SK-MEL-5 (cell line): ENCODE measurements at regions not wholly inside any gene's neighbourhood (a gene's known extent, or its start where the extent isn't known, plus 50 kb on each side); places are given as distances from the start of the nearest gene placed in this dataset.

Source experiments
- DNase-seq: peaks from one replicate; pipeline ENCODE4 v3.0.0-alpha.2; 2016; ENCODE audit warnings: low read depth, low spot score
- in situ Hi-C: cut with HindIII; loops from 2 replicates; pipeline ENCODE4 v1.10.0; 2016; ENCODE audit warnings: low sequenced_read_pairs, high pct_unique_total_duplicates, low pct_unique_long_range_greater_than_20kb

DNA sequence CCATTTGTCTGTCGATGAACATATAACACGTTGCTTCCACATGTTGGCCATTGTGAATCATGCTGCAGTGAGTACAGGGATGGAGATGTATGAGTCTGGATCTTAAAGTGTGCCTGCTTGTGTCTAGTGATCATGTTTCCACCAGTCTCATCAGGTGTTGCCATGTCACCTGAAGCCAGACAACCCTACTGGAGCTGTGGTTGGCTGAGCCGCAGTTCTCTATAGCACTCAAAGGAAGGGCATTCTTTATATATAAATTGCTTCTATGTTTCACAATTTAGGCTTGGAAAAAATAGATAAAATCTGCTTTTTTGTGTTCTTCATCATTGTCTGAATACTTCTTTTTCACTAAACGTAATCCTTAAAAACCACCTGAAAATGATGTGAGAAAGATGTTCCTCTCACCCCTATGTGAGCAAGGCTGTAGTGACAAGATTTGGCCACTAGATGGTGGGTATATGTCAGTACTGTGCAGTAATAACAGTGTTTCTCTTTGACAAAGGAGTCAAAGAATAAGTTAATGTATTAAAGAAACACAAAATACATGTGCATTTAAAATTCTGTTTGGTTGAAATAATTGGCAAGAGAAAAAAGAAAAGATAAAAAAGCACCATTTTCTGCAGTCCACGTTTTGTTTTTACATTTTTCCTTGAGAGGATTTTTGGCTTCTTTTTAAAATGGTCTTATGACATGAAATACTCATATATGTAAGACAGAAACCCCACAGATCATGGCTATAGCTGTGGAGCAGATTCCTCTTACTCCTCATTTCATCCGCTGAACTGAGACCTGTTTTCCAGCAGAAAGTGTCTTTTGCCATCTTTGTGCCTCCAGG is 394.5 kb upstream of the DPPA4 start:
- DNase-seq, result peak; percentile 70
- in situ Hi-C loops, result no loop called here

DNA sequence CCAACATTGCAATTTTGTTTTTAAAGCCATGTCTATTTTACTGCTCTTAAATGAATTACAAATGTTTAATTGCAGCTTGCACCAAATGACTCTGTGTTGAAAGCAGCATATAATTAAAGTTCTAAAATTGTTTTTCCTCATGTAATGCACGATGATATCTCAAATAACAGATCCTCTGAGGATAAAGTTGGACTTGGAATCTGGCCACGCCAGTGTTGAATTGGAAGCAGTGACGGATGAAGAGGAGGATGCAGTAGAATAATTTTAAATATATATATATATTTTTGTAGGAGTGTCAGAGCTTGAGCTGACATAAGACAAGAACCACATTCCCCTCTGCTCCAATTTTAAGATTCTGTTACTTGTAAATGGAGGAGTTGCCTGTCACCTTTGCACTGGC is 406.6 kb upstream of the DPPA4 start:
- in situ Hi-C loops, result no loop called here

DNA sequence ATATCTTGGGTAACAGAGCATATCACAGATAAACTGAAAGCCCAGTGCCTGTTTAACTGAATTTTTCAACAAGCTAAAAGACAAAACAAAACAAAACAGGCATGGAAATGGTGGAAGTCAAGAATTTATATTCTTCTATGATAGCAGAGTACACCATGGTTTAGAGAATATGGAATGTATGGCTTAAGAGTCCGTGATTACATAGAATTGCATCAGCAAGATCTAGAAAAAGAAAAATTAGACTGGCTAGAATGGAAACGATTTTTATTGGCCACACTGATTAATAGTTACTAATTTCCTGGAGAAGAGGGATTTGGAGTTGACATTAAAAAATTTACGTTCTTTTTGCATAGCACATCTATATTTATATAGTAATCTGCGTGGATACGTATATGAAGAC is 435.2 kb upstream of the DPPA4 start:
- DNase-seq, result no peak
- in situ Hi-C loops, result no loop called here

More for the DNA sequence above, 406.6 kb upstream of the DPPA4 start:
- no peak for DNase-seq

DNA sequence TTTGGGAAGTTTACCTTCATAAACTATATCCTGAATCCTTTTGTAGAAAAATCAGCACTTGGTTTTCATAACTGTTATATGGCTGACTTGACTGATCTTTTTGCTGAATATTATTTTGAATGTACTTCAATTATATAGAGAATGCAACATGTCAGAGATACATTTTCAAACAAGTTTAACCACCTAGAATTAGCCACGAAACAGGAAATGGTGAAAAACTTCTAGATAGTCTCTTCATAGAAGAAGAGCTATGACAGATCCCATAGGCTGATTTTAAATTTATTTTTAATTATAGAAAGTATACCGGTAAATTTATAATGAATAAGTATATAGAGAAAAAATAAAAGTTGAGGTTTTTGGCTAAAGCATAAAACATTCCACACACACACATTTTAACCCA is 436.8 kb upstream of the DPPA4 start:
- no peak for DNase-seq

DNA sequence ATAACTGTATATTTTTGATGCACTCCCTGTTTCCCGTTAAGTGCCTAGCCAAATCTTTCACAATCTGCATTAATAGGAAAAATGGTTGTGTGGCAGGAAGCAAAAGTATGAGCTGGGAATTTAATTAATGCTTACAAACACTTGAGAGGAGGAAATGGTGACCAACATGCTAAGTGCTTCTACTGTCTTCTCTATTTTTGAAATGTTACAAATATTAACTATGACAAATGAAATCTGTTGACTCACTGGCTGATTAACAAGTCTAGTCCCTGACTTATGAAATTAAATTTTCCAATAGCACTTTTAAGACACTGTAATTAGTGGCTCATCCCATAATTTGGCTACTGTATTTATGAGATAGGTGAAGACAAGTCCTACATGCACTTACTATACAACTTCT is 446.9 kb upstream of the DPPA4 start:
- in situ Hi-C loops, result no loop called here
- DNase-seq, result no peak

More for the DNA sequence above, 436.8 kb upstream of the DPPA4 start:
- in situ Hi-C loops, result no loop called here

DNA sequence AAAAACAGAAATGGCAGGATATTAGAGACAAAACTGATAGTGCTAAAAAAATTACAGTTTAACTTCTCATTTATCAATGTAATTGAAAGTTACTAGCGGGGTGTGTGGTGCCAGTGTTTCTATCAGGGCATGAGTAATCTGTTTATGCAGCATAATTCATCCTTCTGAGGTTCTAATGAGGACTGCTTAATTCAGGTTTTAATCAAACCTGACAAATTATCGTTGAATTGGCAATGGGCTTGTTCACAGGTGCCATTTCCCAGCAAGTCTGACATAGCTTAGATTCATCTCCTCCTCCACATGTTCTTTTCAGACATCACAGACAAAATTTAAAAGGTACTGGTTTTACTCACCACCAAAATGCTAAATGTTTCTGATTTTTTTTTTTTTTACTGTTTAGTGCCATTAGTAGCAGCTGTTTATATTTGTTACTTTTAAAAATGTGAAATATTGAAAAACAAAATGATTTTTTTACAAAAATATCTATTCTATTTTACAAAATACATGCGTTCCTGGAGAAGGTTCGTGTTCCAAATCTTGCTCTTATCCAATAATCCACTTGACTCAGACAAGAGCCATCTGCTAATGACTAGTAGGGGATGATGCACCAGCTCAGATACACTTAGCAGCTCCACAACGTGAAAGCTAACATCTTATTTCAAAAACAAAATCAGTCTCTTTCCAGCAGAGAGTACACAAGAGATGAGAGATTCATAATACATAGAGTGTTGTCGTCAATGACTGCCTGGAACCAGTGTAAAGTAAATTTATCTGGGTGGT is 447.7 kb upstream of the DPPA4 start:
- no peak for DNase-seq

DNA sequence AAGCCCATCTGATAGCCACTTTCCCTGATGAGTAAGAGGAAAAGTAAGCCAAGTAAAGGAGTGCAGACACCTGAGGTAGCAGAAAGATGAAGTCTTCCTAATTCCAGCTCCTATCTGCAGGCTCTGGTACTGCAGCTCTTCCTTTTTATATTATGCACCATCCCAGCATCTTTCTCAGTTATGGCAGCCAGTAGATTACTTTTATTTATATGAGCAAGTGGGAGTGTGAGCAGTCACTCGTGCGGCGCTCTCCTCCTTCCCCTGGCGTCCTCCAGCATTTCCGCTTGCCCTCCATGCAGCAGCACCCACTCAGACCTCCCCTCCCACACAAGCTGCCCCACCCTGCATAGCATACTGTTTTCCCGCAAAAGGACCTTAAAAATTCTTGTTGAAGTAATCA is 465.9 kb upstream of the DPPA4 start:
- in situ Hi-C loops, result no loop called here
- DNase-seq, result peak; percentile 35

More for the DNA sequence above, 447.7 kb upstream of the DPPA4 start:
- in situ Hi-C loops, result no loop called here

DNA sequence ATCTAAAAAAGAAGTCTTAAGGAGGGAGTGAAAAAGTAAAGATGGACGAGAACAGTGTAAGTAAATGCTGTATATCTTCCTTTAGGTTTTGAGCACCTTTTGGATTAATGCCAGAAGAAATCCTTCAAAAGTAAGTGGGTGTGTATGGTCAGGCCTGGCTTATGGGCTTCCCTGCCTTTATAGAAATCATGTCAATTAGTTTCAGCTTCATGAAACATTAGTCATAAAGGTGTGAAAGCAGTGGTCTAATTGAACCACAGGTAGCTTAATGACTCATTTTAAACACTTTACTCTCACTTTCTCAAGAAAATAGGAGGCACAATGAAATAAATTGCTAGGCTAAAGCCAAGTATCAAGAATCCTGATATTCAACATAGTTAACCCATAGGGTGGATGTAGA is 467.4 kb upstream of the DPPA4 start:
- DNase-seq, result no peak

DNA sequence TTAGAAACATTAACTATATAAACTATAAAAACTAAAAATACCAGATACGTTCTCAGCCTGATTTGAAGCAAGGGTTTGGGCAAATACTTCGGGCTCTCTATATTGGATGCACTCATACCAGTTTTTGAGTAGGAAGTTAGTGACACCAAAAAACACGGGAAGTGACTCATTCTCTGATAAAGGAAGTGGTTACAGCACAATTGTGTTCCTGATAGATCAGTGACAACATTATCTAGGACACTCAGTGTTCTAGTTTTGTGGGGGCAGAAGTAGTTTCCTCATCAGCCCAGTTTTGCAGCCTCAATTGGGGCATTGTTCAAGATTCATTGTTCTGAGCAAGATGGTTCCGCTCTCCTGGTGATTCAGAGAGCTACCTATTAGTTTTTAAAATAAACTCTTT is 469.6 kb upstream of the DPPA4 start:
- in situ Hi-C loops, result no loop called here
- peak; percentile 8 for DNase-seq

More for the DNA sequence above, 467.4 kb upstream of the DPPA4 start:
- in situ Hi-C loops, result no loop called here

DNA sequence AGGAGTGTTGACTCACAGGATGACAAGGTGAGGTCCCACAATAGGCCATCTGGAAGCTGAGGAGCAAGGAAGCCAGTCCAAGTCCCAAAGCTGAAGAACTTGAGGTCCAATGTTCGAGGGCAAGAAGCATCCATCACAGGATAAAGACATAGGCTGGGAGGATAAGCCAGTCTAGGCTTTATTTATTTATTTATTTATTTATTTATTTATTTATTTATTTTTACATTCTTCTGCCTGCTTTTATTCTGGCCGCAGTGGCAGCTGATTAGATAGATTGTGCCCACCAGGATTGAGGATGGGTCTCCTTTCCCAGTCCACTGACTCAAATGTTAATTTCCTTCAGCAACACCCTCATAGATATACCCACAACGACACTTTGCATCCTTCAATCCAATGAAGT is 472.2 kb upstream of the DPPA4 start:
- in situ Hi-C loops, result no loop called here
- no peak for DNase-seq

DNA sequence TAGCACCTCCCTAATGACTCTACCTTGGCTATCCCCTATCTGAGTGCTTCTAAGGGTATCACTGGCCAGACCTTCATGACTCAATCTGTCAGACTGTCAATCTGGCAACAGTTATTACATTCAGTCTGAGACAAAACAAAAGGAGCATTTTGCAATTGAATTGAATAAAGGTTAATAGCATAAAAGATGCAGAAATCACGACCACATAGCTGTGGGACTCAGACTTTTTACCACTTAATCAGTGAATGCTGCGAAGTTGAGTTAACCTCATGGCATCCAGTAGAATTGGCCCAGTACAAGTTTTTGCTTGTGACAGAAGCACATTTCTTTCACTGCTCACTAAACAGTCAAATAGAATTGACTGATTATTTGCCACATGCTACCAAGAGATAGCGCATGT is 480.7 kb upstream of the DPPA4 start:
- no peak for DNase-seq
- in situ Hi-C loops, result no loop called here

DNA sequence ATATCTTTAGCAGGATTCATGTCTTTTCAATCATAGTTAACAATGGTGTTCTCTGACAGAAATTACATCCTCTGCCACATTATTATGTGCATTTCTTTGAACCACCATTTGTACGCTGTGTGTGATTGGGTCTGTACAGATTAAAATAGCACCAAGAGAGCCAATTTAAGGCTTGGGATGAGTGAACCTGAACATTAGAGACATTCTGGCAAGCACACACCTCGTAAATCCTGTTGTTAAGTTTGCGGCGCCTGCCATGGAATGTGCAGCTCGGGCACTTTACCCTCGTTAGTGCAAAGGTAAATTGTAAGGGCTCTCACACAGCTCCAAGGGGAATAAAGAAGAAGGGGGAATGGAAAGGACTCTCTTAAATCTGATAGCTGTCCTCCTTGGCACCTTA is 482.4 kb upstream of the DPPA4 start:
- DNase-seq, result no peak
- in situ Hi-C loops, result no loop called here

DNA sequence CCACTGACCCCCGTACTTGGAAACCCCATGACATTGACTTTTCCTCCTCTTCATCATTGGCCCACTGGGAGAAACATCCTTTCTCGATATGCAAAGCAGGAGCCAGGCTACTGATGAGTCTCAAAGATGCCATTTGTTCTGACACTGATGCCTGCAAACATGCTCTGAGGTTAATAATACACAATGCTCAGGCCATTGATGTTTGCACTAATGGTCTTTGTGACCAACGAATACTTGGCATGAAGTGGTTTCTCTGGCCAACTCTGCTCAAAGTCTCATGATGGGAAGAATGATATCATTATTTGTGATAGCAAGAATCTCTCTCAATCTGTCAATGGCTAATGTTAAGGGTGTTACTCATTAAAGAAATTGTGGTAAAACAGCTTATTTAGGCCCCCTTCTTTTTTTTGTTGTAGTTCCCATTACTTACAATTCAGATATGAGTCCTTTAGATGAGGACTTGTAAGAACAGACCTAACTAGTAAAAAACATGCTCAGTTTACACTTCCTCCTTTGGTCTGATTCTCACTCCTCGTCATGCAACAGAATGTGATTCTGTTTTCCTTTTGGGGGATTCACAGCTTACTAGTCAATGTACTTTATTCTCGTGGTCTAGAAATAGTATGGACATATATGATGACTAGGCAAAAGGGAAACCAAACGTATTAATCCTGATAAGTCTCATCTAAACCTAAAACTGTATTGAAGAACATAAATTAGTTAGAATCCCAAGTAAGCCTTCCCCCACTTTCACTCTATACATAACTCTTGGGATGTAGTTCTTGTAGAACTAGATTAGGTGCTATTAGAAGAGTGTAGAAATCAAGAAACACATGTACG is 488.8 kb upstream of the DPPA4 start:
- DNase-seq, result peak; percentile 47
- in situ Hi-C loops, result no loop called here

DNA sequence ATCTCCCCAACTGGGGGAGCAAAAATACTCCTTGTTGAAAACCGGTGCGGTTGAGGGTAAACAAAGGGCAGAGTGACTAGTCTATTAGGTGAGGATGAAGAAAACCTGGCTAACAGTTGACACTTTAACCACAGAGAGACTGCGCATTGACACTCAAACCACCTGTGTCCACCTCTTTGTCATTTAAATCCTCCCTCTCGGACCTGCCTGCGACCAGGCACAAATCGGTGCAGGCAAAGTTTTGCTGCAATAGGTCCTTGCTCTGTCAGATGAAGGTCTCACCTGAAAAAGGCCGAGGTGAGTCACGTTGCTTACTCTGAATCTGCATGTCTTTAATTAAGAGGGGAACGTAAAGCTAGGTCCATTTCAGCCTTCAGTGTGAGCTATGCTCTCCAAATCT is 494.1 kb upstream of the DPPA4 start:
- DNase-seq, result no peak
- in situ Hi-C loops, result no loop called here

DNA sequence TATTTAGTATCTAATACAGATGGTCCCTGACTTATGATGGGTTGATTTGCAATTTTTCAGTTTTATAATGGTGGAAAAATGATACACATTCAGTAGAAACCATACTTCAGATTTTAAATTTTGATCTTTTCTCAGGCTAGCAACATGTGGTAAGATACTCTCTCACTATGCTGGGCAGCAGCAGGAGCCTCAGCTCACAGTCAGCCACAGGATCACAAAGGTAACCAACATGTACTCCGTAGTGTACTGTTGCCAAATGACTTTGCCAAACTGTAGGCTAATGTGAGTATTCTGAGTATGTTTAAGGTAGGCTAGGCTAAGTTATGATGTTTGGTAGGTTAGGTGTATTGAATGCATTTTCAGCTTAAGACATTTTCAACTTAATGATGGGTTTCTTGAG is 498.6 kb upstream of the DPPA4 start:
- DNase-seq, result no peak
- in situ Hi-C loops, result no loop called here

DNA sequence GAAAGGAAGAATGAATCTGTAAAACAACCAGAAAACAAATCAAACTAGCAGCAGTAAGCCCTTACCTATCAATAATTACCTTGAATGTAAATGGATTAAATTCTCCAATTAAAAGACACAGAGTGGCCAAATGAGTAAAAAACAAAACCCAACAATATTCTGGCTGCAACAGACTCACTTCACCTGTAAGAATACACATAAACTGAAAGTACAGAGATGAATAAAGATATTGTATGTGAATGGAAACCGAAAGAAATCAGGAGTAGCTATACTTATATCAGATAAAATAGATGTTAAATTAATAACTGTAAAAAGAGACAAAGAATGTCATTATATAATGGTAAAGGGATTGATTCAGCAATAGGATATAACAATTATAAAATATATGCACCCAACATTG is 514.5 kb upstream of the DPPA4 start:
- DNase-seq, result no peak
- in situ Hi-C loops, result no loop called here

DNA sequence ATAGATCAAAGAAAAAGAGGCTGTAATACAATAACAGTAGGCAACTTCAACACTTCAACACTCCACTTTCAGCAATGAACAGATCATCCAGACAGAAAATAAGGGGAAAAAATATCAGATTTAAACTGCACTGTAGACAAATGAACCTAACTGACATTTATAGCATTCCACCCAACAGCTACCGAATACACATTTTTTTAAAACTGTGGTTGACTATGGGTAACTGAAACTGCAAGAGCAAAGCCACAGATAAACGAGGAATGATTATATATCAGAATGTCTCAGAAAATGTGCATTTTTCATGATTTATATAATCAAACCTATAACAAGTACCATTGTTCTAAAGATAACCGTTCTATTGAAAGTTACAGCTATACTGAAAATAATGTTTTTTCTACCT is 514.9 kb upstream of the DPPA4 start:
- in situ Hi-C loops, result no loop called here
- no peak for DNase-seq

DNA sequence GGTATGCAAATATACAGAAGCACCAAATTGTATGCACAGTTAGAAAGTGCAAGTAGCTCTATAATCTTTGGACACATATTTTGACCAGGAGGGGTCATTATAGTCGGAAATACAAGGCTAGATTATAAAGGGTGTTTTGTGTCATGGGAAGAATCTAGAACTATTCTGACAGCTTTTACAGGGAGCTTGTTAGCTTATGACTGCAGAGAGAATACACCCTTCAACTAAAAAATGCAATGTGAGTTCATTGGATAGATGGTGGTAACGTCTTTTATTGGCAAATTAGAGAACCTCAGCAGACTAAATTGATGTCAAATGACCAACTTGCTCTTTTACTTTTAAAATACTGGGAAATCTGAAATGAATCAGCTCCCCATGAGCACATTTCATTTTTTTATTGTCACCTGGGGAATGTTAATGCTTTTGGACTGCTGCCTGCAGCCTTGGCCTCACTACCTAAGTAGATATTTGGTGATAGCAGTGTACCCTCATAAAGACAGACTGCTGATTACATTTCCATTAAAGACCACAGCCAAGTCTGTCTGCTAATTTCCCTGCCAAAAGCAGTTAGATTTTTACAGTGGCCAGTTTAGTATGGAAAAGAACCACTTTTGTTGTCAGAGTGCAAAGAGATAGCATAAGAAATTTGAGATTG is 515.9 kb upstream of the DPPA4 start:
- in situ Hi-C loops, result no loop called here
- peak; percentile 15 for DNase-seq
